ENCODE measurements at regions not wholly inside any gene's neighbourhood (a gene's known extent, or its start where the extent isn't known, plus 50 kb on each side); places are given as distances from the start of the nearest gene placed in this dataset.

DNA sequence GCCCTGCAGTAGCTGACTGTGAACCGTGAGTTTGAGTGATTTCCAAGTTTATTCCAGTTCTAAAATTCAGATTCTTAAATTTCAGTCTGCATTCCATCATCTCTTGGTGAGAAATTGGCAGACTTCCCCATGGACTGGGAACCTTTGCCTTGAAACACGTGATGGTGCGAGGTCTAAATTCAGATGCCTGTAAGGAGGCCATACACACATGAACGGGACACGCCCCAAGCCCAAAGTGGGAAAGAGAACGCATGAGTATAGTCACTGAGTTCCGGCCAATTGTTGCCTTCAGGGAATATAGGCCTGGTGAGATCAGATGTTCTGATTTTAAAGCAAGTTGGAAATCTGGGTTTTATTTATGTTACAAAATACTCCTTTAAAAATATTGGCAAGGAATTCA, 1084.4 kb upstream of the WWC1 start:
- DNase-seq (no peak), ATAC-seq (no peak)
- no peaks in the 10 kb centered on the region for H3K4me1 ChIP-seq
- no peak overlapping the region for H3K27ac ChIP-seq
- no peaks in the 10 kb centered on the region for H3K9me3 ChIP-seq
- intact Hi-C loops (cut with DNase I) = no loop called here
- TF ChIP-seq CTCF (IDR thresholded peaks at IDR 0.05) = no peak
- no peaks in the 10 kb centered on the region for H3K36me3 ChIP-seq
- no peaks in the 10 kb centered on the region for H3K27me3 ChIP-seq
- H3K4me3 ChIP-seq = no peak overlapping the region

- no peaks in the 10 kb centered on the region for H3K27me3 ChIP-seq
- no peaks in the 10 kb centered on the region for H3K36me3 ChIP-seq
- H3K4me1 ChIP-seq = no peaks in the 10 kb centered on the region
- no peak for TF ChIP-seq CTCF (IDR thresholded peaks at IDR 0.05)
- DNase-seq (no peak), ATAC-seq (no peak)
- intact Hi-C loops (cut with DNase I) = no loop called here
- H3K9me3 ChIP-seq = no peaks in the 10 kb centered on the region
- H3K4me3 ChIP-seq = no peak overlapping the region
- H3K27ac ChIP-seq = no peak overlapping the region
These were observed 1082.5 kb upstream of the WWC1 start for GRCh38 chr5:167208911-167209310.

DNA sequence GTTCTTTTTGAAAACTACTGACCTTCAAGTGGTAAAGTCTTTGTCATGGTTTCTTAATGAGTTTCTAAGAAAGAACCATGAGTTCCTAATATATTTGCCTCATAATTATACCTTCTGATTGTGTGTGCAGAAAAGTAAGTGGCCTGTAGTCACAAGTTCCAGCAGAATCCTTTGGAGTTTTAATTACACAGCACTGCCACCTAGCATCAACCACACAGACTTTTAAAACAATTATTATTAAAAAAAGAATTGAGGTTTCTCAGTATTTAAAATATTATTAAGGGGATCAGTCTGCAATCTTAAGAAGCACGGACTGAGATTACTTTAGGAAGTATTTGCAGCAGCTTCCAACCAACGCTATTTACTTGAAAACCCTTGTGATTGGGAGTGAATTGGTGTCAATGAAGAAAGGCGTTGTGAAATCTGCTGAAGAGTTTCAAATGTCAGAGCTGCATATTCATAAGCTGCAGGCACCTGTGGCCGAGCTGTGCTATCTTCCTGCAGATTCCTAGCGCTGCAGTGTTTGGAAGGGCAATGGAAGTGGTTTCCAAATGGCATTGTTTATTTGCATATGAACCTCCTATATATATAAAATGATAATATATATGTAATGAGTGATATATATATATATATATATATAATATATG, 1074.2 kb upstream of the WWC1 start:
- H3K4me1 ChIP-seq = no peaks in the 10 kb centered on the region
- no peak overlapping the region for H3K27ac ChIP-seq
- no peak overlapping the region for H3K4me3 ChIP-seq
- DNase-seq = no peak
- no peak for ATAC-seq
- no peaks in the 10 kb centered on the region for H3K9me3 ChIP-seq
- H3K27me3 ChIP-seq = no peaks in the 10 kb centered on the region
- no peaks in the 10 kb centered on the region for H3K36me3 ChIP-seq
- no peak for TF ChIP-seq CTCF (IDR thresholded peaks at IDR 0.05)
- intact Hi-C loops (cut with DNase I) = no loop called here

GRCh38 chr5:167219298-167219697, 1072.1 kb upstream of the WWC1 start:
- TF ChIP-seq CTCF (IDR thresholded peaks at IDR 0.05) = no peak
- no peaks in the 10 kb centered on the region for H3K4me1 ChIP-seq
- ATAC-seq (no peak), DNase-seq (no peak)
- no peaks in the 10 kb centered on the region for H3K27me3 ChIP-seq
- no peak overlapping the region for H3K27ac ChIP-seq
- intact Hi-C loops (cut with DNase I) = no loop called here
- H3K36me3 ChIP-seq = no peaks in the 10 kb centered on the region
- no peak overlapping the region for H3K4me3 ChIP-seq
- no peaks in the 10 kb centered on the region for H3K9me3 ChIP-seq

GRCh38 chr5:167226386-167226785, 1065.1 kb upstream of the WWC1 start:
- ATAC-seq = no peak
- H3K9me3 ChIP-seq = no peaks in the 10 kb centered on the region
- DNase-seq = no peak
- no peaks in the 10 kb centered on the region for H3K27me3 ChIP-seq
- no peak overlapping the region for H3K4me3 ChIP-seq
- TF ChIP-seq CTCF (IDR thresholded peaks at IDR 0.05) = no peak
- intact Hi-C loops (cut with DNase I) = no loop called here
- no peaks in the 10 kb centered on the region for H3K4me1 ChIP-seq
- no peak overlapping the region for H3K27ac ChIP-seq
- no peaks in the 10 kb centered on the region for H3K36me3 ChIP-seq

GRCh38 chr5:167228134-167228533, 1063.3 kb upstream of the WWC1 start:
- H3K36me3 ChIP-seq = no peaks in the 10 kb centered on the region
- H3K27ac ChIP-seq = no peak overlapping the region
- H3K27me3 ChIP-seq = no peaks in the 10 kb centered on the region
- TF ChIP-seq CTCF (IDR thresholded peaks at IDR 0.05) = no peak
- intact Hi-C loops (cut with DNase I) = no loop called here
- H3K4me3 ChIP-seq = no peak overlapping the region
- no peaks in the 10 kb centered on the region for H3K4me1 ChIP-seq
- no peaks in the 10 kb centered on the region for H3K9me3 ChIP-seq
- ATAC-seq (no peak), DNase-seq (no peak)

All from upper lobe of right lung (tissue), 1 donor.